GM12892 (cell line): ENCODE measurements at regions not wholly inside any gene's neighbourhood (a gene's known extent, or its start where the extent isn't known, plus 50 kb on each side); places are given as distances from the start of the nearest gene placed in this dataset.

Experiments
- DNase-seq: peaks from one replicate; pipeline ENCODE4 v3.0.0; 2011; ENCODE audit not compliant: insufficient read length
- FAIRE-seq: peaks from 2 replicates; lab custom pipeline; 2011; peaks lifted over from hg19 to GRCh38; lab: Jason Lieb, UNC
- POLR2A ChIP-seq: IDR thresholded peaks from 2 replicates; pipeline ENCODE4 v1.6.1; 2011; ENCODE audit warnings: low read depth, low read length, control low read depth
- POLR2AphosphoS5 ChIP-seq: IDR thresholded peaks from 2 replicates; pipeline ENCODE4 v1.6.1; 2011; ENCODE audit warnings: low read depth, low read length, control low read depth
- TAF1 ChIP-seq: IDR thresholded peaks from 2 replicates; pipeline ENCODE4 v1.6.1; 2011; ENCODE audit warnings: low read depth, mild to moderate bottlenecking, control low read depth, low read length, borderline replicate concordance

DNA sequence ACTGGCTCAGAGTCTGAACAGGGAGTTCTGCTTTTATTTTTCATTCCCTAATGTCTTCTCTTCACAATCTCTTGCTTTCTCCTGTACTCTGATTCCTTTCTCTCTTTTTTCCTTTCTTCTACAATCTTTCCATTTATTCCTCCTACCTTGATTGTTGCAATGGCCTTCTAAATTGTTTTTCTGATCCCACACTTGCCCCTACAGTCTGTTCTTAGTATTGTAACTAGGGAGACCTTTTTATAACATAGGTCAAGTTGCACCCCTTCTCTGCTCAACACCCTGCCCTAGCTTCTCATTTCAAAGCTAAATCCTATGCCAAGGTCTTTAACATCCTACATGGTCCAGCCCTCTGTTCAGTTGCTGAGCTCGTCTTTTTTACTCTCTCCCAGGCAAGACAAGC lies 277.9 kb downstream of the GBA3 start:
- no peak for FAIRE-seq
- TF ChIP-seq POLR2A: no peak
- no peak for TF ChIP-seq TAF1
- DNase-seq: no peak

DNA sequence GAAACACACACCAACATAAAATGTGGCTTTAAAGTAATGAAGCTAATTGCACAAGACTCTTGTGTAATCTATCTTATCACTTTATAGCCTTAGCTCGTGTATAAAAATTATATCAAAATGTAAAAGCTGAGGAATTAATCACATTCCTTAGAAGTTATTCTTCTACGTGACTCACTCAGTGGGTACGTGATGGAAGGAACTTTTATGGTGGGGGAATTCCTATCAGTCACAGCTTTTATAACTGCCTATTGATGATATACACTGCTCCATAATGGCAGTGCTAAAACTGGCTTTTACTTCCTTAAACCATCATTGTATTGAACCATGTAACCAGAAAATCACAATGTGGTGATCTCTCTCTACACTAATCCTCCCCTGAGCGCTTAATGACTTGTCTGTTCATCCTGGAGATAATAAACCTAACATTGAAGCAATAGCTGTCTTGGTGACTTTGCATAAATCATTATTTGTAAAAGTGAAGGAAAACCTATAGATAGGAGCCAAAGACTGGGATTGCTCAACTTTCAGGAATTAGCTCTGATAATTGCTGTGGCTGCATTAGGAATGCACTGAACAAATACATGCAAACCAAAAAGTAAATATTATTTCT lies 276.7 kb downstream of the GBA3 start:
- FAIRE-seq (no peak), DNase-seq (no peak)
- TF ChIP-seq POLR2AphosphoS5: no peak
- TF ChIP-seq POLR2A: no peak
- no peak for TF ChIP-seq TAF1

DNA sequence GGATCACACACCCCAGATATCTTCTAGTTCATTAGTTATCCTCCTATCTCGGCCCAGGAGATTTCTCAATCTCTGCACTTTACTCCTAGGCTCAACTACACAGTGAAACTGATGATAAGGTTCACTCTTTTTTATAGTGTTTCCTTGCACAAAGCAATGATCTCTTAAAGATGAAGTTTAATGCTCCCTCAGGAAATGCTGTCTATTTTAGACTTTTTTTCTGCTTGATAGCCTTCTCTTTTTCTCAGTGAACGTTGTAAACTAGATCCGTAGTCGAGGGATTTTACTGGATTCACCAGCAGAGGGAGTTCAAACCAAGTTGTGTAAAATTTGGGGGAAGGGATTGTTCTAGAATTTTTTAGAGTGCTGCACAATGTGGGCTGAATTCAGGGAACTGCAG lies 269.6 kb downstream of the GBA3 start:
- DNase-seq (no peak), FAIRE-seq (no peak)
- TF ChIP-seq POLR2AphosphoS5 (no peak), POLR2A (no peak), TAF1 (no peak)

DNA sequence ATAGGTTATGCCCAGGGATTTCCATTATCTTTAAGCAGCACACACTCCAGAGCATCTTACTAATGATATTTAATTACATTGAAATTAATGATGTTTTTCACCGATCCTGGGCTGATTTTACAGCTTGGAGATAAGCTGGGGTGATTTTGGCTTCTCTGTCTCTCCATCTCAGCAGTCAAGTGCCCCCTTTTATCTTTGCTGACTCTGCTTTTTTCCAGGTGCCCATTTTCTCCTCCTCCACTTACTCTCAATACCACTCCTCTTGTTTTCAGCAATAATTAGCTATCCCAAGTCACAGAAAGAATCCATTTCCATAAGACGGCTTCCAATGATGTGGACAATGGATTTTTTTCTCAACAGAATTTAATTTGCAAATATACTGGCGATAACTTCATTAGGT lies 266.7 kb downstream of the GBA3 start:
- DNase-seq (no peak), FAIRE-seq (no peak)
- TF ChIP-seq POLR2A (no peak), POLR2AphosphoS5 (no peak), TAF1 (no peak)

DNA sequence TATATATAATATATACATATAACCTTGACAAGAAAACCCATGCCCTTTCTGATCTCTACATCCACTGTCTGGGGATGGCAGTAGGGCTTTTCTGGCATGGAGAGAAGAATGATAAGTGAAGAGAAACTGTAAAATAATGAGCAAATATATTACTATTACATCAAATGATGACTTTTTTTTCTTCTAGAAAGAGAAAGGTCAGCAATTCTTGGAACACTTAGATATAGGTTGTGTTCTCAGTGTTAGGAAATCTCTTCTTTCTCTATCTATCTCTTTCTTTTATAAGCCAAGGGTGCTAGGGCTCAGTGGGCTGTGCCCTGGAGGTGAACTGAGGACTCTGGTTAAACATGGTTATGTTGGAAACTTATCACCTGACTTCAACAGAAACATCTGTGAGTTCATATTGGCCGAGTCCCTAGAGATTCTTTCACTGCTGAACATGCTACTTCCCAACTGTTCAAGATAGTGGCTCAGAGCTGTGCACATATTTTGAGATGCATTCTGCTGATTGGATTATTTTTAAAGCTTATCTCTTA lies 265.1 kb downstream of the GBA3 start:
- TF ChIP-seq TAF1 (no peak), POLR2A (no peak), POLR2AphosphoS5 (no peak)
- DNase-seq (no peak), FAIRE-seq (no peak)

DNA sequence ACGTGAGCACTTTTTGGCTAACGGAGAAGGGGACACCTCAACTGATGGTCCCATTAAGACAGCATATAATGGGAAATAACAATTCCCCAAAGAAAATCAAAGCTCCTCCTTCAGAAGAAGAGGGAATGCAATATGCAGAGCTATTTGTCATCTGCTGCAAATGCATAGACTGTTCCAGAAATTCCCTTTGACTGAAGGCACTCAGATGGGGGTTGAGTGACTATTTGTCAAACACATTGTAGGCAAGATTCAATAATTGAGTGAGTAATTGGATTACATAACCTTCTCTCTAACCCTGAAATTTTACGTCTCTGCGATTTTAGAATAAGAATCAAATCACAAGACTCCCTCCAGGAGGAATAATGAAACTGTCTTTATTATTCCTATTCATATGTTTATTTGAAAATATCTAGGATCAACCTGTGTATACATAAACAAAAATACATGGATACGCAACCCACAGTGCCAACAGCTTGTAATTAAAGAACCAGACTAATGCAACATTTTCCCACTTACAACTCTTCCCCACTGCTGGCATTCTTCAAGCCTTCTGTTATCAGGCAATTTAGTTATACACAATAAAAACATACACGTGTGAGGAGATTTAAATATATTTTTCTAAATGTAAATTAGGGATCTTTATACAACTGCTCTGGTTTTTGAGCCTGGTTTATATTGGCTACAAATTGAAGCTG lies 256.6 kb downstream of the GBA3 start:
- DNase-seq (no peak), FAIRE-seq (no peak)
- TF ChIP-seq TAF1 (no peak), POLR2AphosphoS5 (no peak), POLR2A (no peak)

DNA sequence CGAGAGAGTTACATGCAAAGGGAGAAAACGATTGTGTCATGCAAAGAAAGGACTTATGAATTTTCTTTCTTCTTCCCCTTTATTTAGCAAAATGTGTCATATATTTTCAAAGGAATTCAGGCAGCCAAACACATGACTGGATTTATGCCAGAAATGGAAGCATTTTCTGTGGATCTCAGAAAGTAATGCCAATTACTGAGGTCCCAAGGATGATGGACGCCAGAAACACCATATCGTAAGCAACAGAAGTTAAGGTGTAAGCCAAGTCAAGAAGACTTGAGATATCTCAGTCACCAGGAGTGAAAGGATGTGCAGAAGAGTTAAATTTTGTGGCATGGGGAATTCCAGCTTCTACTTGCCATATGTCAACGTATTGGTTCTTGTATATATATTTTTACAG lies 255.1 kb downstream of the GBA3 start:
- FAIRE-seq (no peak), DNase-seq (no peak)
- TF ChIP-seq POLR2AphosphoS5 (no peak), TAF1 (no peak)

DNA sequence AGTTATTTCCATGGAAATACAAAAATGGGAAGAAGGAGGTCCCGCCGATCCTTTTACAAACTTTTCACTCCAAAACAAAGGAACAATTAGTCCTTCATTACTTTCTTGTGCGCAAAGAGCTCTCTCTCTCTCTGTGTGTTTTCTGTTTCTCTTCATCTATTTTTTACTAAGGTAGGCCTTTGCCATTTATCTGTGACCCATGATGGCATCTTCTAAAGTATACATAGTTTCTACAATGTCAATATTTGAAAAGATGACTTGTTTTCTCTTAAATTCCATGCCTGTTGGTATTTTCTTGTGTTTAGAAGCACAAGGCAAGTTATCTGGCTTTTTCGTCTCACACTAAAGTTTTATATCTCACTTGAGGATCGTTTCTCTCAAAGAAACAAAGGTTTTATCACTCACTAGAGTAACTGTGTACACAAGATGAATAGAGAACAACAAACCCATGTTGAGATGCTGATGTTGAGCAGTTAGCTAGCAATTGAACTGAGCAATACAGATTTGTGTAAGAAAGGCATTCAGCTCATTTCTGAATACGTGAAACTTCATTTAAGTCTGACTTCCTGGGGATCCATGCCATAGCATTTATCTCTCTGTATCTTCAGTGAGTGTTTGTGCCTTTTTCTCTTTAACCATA lies 250.3 kb downstream of the GBA3 start:
- no peak for TF ChIP-seq POLR2A
- no peak for TF ChIP-seq TAF1
- no peak for TF ChIP-seq POLR2AphosphoS5
- DNase-seq: no peak
- no peak for FAIRE-seq

DNA sequence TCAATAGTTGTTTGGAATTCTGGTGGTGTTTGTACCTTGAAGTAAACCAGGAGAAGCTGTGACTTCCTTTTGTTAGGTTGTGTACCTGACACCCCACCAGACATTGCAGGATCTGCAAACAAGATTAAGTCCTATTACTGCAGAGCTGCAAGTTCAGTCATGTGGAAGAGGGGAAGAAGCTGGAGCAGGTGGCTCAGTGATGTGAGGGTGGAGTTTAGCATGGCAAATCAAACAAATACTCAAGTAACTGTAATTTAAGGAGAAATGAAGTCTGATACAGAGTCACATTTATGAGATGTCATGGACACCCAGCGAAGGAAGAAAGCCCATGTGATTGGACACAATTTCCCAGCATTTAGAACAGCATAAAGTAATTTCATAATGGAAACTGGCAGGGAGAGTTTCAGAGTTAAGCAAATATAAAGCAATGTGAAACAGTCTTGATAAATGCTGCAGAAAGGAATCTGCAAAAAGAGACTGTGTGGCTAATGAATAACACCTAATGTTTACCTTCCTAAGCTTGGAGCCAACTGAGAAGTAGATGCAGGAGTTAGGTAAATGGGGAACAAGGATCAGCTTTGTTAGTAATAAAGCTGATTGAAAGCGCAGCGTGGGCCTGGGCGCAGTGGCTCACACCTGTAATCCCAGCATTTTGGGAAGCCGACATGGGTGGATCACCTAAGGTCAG lies 249.1 kb downstream of the GBA3 start:
- TF ChIP-seq POLR2AphosphoS5: no peak
- no peak for TF ChIP-seq TAF1
- TF ChIP-seq POLR2A: no peak
- no peak for DNase-seq
- FAIRE-seq: no peak

DNA sequence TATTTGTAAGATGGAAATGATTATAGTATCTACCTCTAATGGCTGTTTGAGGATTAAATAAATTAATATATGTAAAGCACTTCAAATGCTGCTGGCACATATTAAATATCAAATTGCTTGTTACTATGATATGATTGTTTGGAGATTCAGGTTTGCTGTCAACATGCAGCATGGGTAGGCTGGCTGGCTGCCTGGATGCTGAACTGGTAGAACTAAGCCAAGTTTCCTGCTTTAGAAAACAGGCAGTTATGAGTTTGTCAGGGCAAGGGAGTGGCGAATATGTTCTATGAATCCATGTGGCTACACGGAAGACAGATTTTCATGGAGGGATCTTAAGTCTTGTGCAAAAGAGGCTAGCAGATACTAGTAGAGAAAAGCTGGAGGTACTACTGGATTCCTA lies 239.6 kb downstream of the GBA3 start:
- FAIRE-seq: no peak
- no peak for TF ChIP-seq TAF1
- TF ChIP-seq POLR2A: no peak
- no peak for TF ChIP-seq POLR2AphosphoS5
- no peak for DNase-seq

DNA sequence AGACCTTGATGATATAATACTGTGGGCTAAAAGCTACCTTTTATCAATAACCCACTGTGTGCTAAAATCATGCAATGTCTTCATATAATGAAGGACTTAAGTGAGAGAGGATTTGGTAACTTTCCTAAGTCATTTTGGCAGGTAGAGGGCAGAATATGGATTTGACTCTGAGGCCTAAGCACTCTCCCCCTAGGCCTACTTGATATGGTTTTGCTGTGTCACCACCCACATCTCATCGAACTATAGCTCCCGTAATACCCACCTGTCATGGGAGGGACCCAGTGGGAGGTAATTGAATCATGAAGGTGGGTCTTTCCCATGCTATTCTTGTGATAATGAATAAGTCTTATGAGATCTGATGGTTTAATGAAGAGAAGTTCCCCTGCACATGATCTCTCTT lies 229.7 kb downstream of the GBA3 start:
- FAIRE-seq (no peak), DNase-seq (no peak)
- TF ChIP-seq POLR2A: no peak
- no peak for TF ChIP-seq POLR2AphosphoS5
- TF ChIP-seq TAF1: no peak
